GM23248 (cell line): ENCODE measurements at regions not wholly inside any gene's neighbourhood (a gene's known extent, or its start where the extent isn't known, plus 50 kb on each side); places are given as distances from the start of the nearest gene placed in this dataset.

Experiments
- EZH2 ChIP-seq: fragments of 200-600 bp; sonication (generic); IDR thresholded peaks from 2 replicates; pipeline ENCODE4 v1.6.1; 2018; ENCODE audit warnings: antibody characterized with exemption, mild to moderate bottlenecking; ENCODE audit not compliant: insufficient read depth, poor library complexity, severe bottlenecking
- EZH2phosphoT487 ChIP-seq: fragments of 200-600 bp; sonication (generic); IDR thresholded peaks from 2 replicates; pipeline ENCODE4 v1.6.1; 2018; ENCODE audit warnings: antibody characterized with exemption, moderate library complexity, mild to moderate bottlenecking, low read depth; ENCODE audit not compliant: insufficient read depth

- TF ChIP-seq EZH2 (no peak), EZH2phosphoT487 (no peak)
These were observed 139.2 kb downstream of the ZIC5 start for GRCh38 chr13:99832347-99832746.
